ENCODE measurements at regions not wholly inside any gene's neighbourhood (a gene's known extent, or its start where the extent isn't known, plus 50 kb on each side); places are given as distances from the start of the nearest gene placed in this dataset.
A peak's percentile ranks its signal among the peaks of the same experiment; 100 is the strongest.

DNA sequence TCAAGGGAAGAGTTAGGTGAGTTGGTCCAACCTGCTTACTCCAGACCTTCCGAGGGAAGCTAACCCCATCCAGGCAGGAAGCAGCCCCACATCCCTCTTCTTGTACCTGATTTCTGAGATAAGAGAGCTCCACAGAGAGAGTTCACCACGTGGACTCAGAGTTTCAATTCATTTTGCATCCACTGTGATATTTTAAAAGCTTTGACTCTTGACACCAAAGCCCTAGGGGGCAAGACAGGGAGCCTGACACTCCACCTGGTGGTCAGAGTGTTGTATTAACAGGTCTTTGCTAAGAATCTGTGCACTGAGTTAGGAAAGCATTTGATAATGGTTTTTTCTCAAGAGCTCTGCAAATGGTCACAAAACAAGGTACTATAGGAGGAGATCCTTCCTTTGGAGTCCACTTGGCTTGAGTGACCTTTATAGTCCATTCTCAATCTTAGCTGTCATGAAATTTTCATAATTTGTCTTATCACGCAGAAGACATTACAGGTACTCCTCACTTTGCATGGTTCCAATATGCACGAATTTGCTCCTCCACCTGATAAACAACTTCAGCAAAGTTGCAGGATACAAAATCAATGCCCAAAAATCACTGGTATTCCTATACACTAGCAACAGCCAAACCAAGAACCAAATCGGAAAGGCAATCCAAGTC is 56.2 kb upstream of the RIPOR2 start:
- 71 to 73% (median 72%) methylated on average over 5 of the region's 5 CpGs for WGBS, 5 donors
- intact Hi-C loops (cut with DNase I; ENCODE audit: low total_unique reads), result no loop called here
- TF ChIP-seq, protein P1, sequence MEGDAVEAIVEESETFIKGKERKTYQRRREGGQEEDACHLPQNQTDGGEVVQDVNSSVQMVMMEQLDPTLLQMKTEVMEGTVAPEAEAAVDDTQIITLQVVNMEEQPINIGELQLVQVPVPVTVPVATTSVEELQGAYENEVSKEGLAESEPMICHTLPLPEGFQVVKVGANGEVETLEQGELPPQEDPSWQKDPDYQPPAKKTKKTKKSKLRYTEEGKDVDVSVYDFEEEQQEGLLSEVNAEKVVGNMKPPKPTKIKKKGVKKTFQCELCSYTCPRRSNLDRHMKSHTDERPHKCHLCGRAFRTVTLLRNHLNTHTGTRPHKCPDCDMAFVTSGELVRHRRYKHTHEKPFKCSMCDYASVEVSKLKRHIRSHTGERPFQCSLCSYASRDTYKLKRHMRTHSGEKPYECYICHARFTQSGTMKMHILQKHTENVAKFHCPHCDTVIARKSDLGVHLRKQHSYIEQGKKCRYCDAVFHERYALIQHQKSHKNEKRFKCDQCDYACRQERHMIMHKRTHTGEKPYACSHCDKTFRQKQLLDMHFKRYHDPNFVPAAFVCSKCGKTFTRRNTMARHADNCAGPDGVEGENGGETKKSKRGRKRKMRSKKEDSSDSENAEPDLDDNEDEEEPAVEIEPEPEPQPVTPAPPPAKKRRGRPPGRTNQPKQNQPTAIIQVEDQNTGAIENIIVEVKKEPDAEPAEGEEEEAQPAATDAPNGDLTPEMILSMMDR (IDR thresholded peaks at IDR 0.05), result peak in 6 of 7 experiments; percentile 20 to 84 (median 71)
- TF ChIP-seq POLR2AphosphoS5 (IDR thresholded peaks at IDR 0.05), result no peak

DNA sequence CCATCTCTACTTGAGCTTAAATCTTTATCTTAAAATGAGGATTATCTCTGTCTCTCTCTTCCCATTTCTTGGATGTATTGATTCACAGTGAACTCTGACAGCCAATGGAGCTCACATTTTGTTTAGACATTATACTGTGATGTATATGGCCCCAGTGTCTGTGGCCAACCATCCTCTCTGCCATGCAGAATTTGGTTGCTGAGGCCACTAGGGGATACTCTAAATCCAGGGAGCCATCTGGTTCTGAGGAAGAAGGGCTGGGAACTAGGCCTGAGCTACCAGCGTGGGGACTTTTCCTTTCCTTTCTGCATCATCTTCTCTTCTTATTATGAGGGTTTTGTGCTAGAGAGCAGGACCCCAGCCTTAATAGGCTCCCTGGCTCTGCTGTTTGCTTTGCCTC is 59.1 kb upstream of the RIPOR2 start:
- intact Hi-C loops (cut with DNase I; ENCODE audit: low total_unique reads), result no loop called here
- Histone ChIP-seq H3K36me3 (no peaks in the 10 kb centered on the region), H3K9me3 (no peaks in the 10 kb centered on the region), H3K27ac (no peak overlapping the region), H3K4me1 (peaks cover 0 to 22% (median 2%) of the 10 kb centered on the region in 4 donors), H3K4me3 (no peak overlapping the region), H3K27me3 (no peaks in the 10 kb centered on the region)
- WGBS, 5 donors, result 91 to 95% (median 92%) methylated on average over 1 of the region's 1 CpG
- DNase-seq, result no peak
- TF ChIP-seq, protein P1 (IDR thresholded peaks at IDR 0.05), result peak in 1 of 7 experiments; percentile 18
- TF ChIP-seq EP300 (IDR thresholded peaks at IDR 0.05), result no peak

More for the DNA sequence above, 56.2 kb upstream of the RIPOR2 start:
- Histone ChIP-seq H3K4me1 (peaks cover 0 to 29% (median 4%) of the 10 kb centered on the region in 4 donors), H3K27ac (peak overlapping the region in 3 of 5 donors; percentile 7 to 38 (median 31)), H3K9me3 (no peaks in the 10 kb centered on the region), H3K27me3 (no peaks in the 10 kb centered on the region), H3K36me3 (no peaks in the 10 kb centered on the region), H3K4me3 (no peak overlapping the region)
- peak; percentile 63 to 83 for DNase-seq

DNA sequence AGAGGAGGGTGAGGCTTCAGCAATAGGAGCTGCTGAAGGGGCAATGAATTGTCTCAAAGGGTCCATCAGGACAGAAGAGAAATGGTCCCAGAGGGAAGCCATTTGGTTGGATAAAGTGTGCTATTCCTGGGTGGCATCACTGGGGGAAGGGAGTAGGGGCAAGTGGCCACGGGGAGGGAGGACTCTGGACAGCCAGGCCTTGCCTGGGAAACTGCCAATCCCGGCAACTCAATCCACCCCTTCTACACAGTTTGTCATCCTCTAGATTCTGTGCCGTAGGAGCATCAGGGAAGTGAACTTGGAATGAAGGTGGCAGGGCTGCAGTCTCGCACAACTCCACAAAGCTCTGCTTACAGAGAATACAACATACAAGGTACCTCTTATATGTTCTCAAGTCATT is 59.5 kb upstream of the RIPOR2 start:
- TF ChIP-seq POLR2AphosphoS5 (IDR thresholded peaks at IDR 0.05) (no peak), POLR2A (IDR thresholded peaks at IDR 0.05) (no peak), EP300 (IDR thresholded peaks at IDR 0.05) (no peak)
- TF ChIP-seq, protein P1 (IDR thresholded peaks at IDR 0.05), result no peak
- Histone ChIP-seq H3K9me3 (no peaks in the 10 kb centered on the region), H3K27ac (no peak overlapping the region), H3K27me3 (no peaks in the 10 kb centered on the region), H3K36me3 (no peaks in the 10 kb centered on the region), H3K4me3 (no peak overlapping the region), H3K4me1 (peaks cover 0 to 18% (median 2%) of the 10 kb centered on the region in 4 donors)
- intact Hi-C loops (cut with DNase I; ENCODE audit: low total_unique reads), result no loop called here
- WGBS, 5 donors, result 80 to 92% (median 88%) methylated on average over 4 of the region's 4 CpGs
- DNase-seq, result no peak

DNA sequence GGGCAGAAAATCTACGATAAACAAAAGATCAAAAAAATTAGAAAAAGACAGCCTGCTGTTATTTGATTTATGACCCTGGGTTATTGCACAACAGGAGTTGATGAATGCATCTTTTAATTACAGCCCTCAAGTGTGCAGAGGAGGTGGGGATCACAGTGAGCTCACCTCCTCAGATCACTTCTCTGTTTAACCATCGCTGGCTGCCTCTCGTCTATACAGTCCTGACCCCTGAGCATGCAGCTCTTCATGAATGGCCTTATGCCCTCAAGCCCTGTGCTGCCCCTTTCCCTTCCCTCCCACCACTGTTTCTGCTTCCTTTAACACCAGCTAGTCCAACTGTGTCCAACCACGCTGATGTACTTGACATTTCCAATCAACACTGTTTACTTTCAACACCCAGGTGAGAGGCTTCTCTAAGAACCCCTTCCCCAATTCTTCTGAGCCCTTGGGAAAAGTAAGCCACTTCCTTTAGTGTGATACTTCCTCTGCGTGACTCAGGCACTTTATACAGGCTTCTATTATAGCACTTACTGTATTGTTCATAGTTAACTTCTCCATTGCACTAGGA is 60.6 kb upstream of the RIPOR2 start:
- intact Hi-C loops (cut with DNase I; ENCODE audit: low total_unique reads), result no loop called here
- H3K27ac ChIP-seq, result peak overlapping the region in 2 of 5 donors; percentile 40 to 63
- H3K27me3 ChIP-seq, result no peaks in the 10 kb centered on the region
- TF ChIP-seq, protein P1 (IDR thresholded peaks at IDR 0.05), result no peak
- no peak for TF ChIP-seq EP300 (IDR thresholded peaks at IDR 0.05)
- TF ChIP-seq POLR2AphosphoS5 (IDR thresholded peaks at IDR 0.05), result no peak
- TF ChIP-seq POLR2A (IDR thresholded peaks at IDR 0.05), result no peak
- H3K4me1 ChIP-seq, result peaks cover 0 to 8% (median 2%) of the 10 kb centered on the region in 4 donors
- no peak overlapping the region for H3K4me3 ChIP-seq
- no peaks in the 10 kb centered on the region for H3K36me3 ChIP-seq
- no peaks in the 10 kb centered on the region for H3K9me3 ChIP-seq
- no peak for DNase-seq
- WGBS, 5 donors, result 57 to 74% (median 64%) methylated on average over 5 of the region's 5 CpGs
